Esophagus muscularis mucosa (tissue), 4 donors: ENCODE measurements at regions not wholly inside any gene's neighbourhood (a gene's known extent, or its start where the extent isn't known, plus 50 kb on each side); places are given as distances from the start of the nearest gene placed in this dataset.
A peak's percentile ranks its signal among the peaks of the same experiment; 100 is the strongest.

Source experiments
- DNase-seq: peaks from one replicate; pipeline ENCODE4 v3.0.0-alpha.2; 2017; ENCODE audit errors: extremely low spot score
- H3K27ac ChIP-seq, 4 donors: fragments of 200-600 bp; sonication (generic); replicated peaks in 1 of 4; 1 replicate in 3 of 4; 2 replicates in 1 of 4; pipeline ENCODE4 v1.5.1; 2016 to 2019; ENCODE audit warnings: mild to moderate bottlenecking in 1 of 4
- H3K27me3 ChIP-seq, 4 donors: fragments of 200-600 bp; sonication (generic); one replicate each; pipeline versions ENCODE4 v1.5.1 to v1.6.0; 2016 to 2019
- H3K36me3 ChIP-seq, 4 donors: fragments of 200-600 bp; sonication (generic); one replicate each; pipeline ENCODE4 v1.5.1; 2016 to 2019
- H3K4me1 ChIP-seq, 4 donors: fragments of 200-600 bp; sonication (generic); one replicate each; pipeline ENCODE4 v1.5.1; 2016 to 2019
- H3K4me3 ChIP-seq, 4 donors: fragments of 200-600 bp; sonication (generic); 1 replicate in 2 of 4; 2 replicates in 2 of 4; pipeline ENCODE4 v1.5.1; 2016 to 2019; ENCODE audit warnings: mild to moderate bottlenecking in 4 of 4, moderate library complexity in 1 of 4
- H3K9me3 ChIP-seq, 4 donors: fragments of 200-600 bp; sonication (generic); 1 replicate in 3 of 4; 2 replicates in 1 of 4; pipeline ENCODE4 v1.5.1; 2016 to 2019
- EP300 ChIP-seq: sonication (generic); formaldehyde crosslinking; IDR thresholded peaks from one replicate; pipeline ENCODE4 v1.6.1; 2017; ENCODE audit warnings: antibody characterized with exemption
- POLR2A ChIP-seq: fragments of 450-650 bp; IDR thresholded peaks from one replicate; pipeline ENCODE4 v1.6.1; 2017; ENCODE audit warnings: antibody characterized with exemption, moderate library complexity, mild to moderate bottlenecking, low read depth
- POLR2AphosphoS5 ChIP-seq, 2 donors: sonication (generic); formaldehyde crosslinking; IDR thresholded peaks; one replicate each; pipeline ENCODE4 v1.6.1; 2017; ENCODE audit warnings: antibody characterized with exemption in 2 of 2
- WGBS: methylation state at CpG from one replicate; pipeline ENCODE4 v1.1.5; 2018; 5-methylcytosine and 5-hydroxymethylcytosine counted together
- intact Hi-C: fragments of 100-400 bp; cut with DNase I; formaldehyde crosslinking; loops from one replicate; pipeline ENCODE4 v1.15.1; 2023
- TF ChIP-seq, protein P1 (sequence below), 3 experiments: fragments of 200-600 bp in 2 of 3; fragments of 450-650 bp in 1 of 3; sonication (generic) in 2 of 3; IDR thresholded peaks; one replicate each; pipeline ENCODE4 v1.5.1; 2017 to 2019; ENCODE audit warnings: antibody characterized with exemption in 3 of 3, mild to moderate bottlenecking in 2 of 3, moderate library complexity in 1 of 3

GRCh38 chr15:62550106-62550505, 385.0 kb upstream of the C2CD4B start:
- Histone ChIP-seq H3K4me3 (no peak overlapping the region), H3K9me3 (no peaks in the 10 kb centered on the region), H3K27me3 (no peaks in the 10 kb centered on the region), H3K27ac (no peak overlapping the region), H3K4me1 (peaks cover 30 to 33% (median 31%) of the 10 kb centered on the region in 4 donors), H3K36me3 (no peaks in the 10 kb centered on the region)
- no peak for DNase-seq
- 56% methylated on average over 3 of the region's 3 CpGs for WGBS
- no peak for TF ChIP-seq POLR2A
- TF ChIP-seq, protein P1, sequence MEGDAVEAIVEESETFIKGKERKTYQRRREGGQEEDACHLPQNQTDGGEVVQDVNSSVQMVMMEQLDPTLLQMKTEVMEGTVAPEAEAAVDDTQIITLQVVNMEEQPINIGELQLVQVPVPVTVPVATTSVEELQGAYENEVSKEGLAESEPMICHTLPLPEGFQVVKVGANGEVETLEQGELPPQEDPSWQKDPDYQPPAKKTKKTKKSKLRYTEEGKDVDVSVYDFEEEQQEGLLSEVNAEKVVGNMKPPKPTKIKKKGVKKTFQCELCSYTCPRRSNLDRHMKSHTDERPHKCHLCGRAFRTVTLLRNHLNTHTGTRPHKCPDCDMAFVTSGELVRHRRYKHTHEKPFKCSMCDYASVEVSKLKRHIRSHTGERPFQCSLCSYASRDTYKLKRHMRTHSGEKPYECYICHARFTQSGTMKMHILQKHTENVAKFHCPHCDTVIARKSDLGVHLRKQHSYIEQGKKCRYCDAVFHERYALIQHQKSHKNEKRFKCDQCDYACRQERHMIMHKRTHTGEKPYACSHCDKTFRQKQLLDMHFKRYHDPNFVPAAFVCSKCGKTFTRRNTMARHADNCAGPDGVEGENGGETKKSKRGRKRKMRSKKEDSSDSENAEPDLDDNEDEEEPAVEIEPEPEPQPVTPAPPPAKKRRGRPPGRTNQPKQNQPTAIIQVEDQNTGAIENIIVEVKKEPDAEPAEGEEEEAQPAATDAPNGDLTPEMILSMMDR (IDR thresholded peaks at IDR 0.05) = no peak
- no peak for TF ChIP-seq EP300
- TF ChIP-seq POLR2AphosphoS5 (IDR thresholded peaks at IDR 0.05) = no peak
- intact Hi-C loops = no loop called here

- intact Hi-C loops = no loop called here
- Histone ChIP-seq H3K4me1 (peaks cover 7 to 10% (median 7%) of the 10 kb centered on the region in 4 donors), H3K4me3 (no peak overlapping the region), H3K36me3 (no peaks in the 10 kb centered on the region), H3K9me3 (no peaks in the 10 kb centered on the region), H3K27me3 (no peaks in the 10 kb centered on the region), H3K27ac (no peak overlapping the region)
- no peak for DNase-seq
- TF ChIP-seq POLR2AphosphoS5 (IDR thresholded peaks at IDR 0.05) = no peak
These were observed 387.4 kb upstream of the C2CD4B start for GRCh38 chr15:62552444-62552843.

GRCh38 chr15:62553911-62554563, 389.0 kb upstream of the C2CD4B start:
- WGBS = 85% methylated on average over 2 of the region's 2 CpGs
- H3K27me3 ChIP-seq = no peaks in the 10 kb centered on the region
- H3K4me3 ChIP-seq = no peak overlapping the region
- H3K9me3 ChIP-seq = no peaks in the 10 kb centered on the region
- DNase-seq = no peak
- intact Hi-C loops = no loop called here
- H3K36me3 ChIP-seq = no peaks in the 10 kb centered on the region
- no peak for TF ChIP-seq POLR2AphosphoS5 (IDR thresholded peaks at IDR 0.05)
- TF ChIP-seq EP300 = no peak
- no peak overlapping the region for H3K27ac ChIP-seq
- H3K4me1 ChIP-seq = peaks cover 0 to 7% (median 5%) of the 10 kb centered on the region in 4 donors

DNA sequence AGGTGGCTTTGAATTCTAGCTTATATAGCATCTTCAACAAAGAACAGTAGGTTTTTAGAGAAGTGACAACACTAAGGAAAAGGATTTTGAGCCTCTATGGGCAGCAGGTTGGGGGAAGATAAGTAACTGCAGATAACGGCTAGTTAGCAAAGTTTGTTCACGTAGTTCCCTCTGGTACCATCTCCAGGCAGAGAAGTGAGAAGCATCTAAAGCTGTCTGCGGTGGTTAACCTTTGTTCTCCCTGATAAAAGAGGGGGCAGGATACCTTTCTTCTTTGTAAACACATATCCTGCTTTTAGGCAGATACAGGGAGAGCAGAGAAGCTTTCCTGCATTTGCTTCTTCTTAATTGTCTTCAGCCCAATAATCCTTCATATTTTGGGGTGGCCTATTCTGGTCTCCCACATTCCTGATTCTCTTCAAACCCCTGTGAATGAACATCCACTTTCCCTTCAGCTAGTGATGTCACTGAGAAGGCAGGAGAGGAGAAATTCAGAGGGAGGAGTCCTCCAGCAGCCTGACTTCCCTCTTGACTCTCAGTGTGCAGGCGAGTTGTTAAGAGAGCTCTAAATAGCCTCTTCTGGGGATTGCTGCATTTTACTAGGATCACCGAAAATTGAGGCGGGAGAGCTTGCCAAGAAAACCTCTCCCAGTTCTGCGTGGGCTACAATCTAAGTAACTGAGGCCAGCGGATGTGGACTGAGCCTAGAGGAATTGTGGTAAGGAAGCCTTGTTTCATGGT, 393.7 kb upstream of the C2CD4B start:
- no peak for DNase-seq
- 72% methylated on average over 8 of the region's 8 CpGs for WGBS

DNA sequence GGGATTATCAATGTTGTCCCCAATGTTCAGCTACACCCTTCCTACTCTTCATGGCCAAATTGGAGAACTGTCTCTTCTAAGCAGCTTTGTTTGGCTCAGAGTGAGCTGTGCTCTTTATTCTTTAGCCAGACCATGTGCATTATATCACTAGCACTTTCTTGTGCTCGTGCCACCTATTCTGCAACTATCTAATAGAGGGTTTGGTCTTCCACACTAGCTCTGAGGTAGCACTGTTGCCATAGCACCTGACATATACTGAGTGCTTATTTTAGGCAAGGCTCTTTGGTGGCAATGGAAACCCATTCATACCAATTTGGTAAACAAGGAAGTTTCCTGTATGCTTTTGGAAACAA, 394.3 kb upstream of the C2CD4B start:
- Histone ChIP-seq H3K4me3 (no peak overlapping the region), H3K4me1 (peaks cover 0 to 12% (median 9%) of the 10 kb centered on the region in 4 donors), H3K27ac (peak overlapping the region in 1 of 4 donors; percentile 23), H3K36me3 (no peaks in the 10 kb centered on the region), H3K27me3 (no peaks in the 10 kb centered on the region), H3K9me3 (no peaks in the 10 kb centered on the region)
- 58% methylated on average over 1 of the region's 1 CpG for WGBS
- no peak for DNase-seq
- no peak for TF ChIP-seq POLR2AphosphoS5 (IDR thresholded peaks at IDR 0.05)
- intact Hi-C loops = no loop called here

More for the DNA sequence above, 393.7 kb upstream of the C2CD4B start:
- Histone ChIP-seq H3K36me3 (no peaks in the 10 kb centered on the region), H3K27ac (peak overlapping the region in 1 of 4 donors; percentile 23), H3K9me3 (no peaks in the 10 kb centered on the region), H3K4me1 (peaks cover 0 to 12% (median 9%) of the 10 kb centered on the region in 4 donors), H3K27me3 (no peaks in the 10 kb centered on the region), H3K4me3 (no peak overlapping the region)
- TF ChIP-seq EP300 (no peak), POLR2AphosphoS5 (IDR thresholded peaks at IDR 0.05) (no peak)
- intact Hi-C loops = no loop called here

DNA sequence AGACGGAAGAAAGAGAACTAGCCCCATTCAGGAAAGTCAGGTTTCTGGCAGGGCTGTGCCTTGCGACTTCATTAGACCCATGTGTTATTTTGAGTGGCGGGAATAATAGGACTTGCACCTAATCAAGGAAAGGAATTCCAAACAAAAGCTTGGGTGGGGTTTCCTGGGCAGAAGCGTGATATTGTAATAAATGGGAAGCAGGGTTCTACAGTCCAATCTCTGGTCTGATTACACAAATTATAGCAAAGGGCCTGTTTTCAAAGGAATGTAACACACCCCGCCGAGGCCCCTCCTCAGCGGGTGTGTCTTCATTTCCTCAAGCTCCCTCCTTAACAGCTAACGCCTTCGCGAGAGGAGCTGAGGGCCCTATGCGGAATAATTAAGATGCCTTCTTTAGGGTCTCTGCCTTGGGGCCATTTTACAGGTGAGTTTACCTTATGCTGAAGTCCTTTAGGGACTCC, 396.0 kb upstream of the C2CD4B start:
- intact Hi-C loops = no loop called here
- Histone ChIP-seq H3K4me1 (peaks cover 0 to 12% (median 9%) of the 10 kb centered on the region in 4 donors), H3K36me3 (no peaks in the 10 kb centered on the region), H3K4me3 (peak overlapping the region; percentile 3 to 20 (median 18)), H3K9me3 (no peaks in the 10 kb centered on the region), H3K27ac (peak overlapping the region in 2 of 4 donors; percentile 13 to 26), H3K27me3 (no peaks in the 10 kb centered on the region)
- WGBS = 85% methylated on average over 11 of the region's 11 CpGs
- peak in 1 of 2 donors; percentile 25 for TF ChIP-seq POLR2AphosphoS5 (IDR thresholded peaks at IDR 0.05)
- TF ChIP-seq, protein P1 (IDR thresholded peaks at IDR 0.05) = no peak
- DNase-seq = peak; percentile 75
